ENCODE measurements at regions not wholly inside any gene's neighbourhood (a gene's known extent, or its start where the extent isn't known, plus 50 kb on each side); places are given as distances from the start of the nearest gene placed in this dataset.
"Not testable (repeated sequence)": the region's sequence is repeated elsewhere in the genome, so short reads cannot be mapped to it uniquely, and the experiment has no call there.

DNA sequence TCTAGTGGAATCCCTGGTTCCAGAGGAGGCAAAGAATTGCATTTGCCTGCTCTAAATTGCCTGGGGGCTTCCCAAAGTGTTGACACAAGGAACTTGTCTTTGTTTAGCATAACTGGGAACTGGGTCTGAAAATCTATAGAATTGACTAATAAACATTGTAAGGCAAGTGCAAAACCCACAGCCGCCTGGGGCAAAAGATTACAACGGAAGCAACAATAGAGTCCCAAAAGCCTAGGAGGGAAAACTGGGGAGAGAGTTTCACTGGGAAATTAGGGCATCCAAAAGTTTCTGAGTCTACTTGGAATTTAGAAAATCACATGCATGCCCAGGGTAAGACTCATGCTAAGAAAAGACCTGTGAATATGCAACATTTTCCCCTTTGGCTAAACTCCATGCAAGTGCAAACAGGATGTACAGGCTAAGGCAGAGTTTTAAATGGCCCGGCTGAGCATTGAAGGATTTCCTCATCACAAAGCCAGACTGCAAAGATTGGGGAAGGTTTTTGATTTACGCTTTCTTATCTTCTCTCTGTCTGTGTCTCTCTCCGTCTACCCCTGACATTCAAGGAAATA is 725.3 kb upstream of the NCAM2 start:
- no peaks in the 10 kb centered on the region for H3K27me3 ChIP-seq (ENCODE audit: control insufficient read depth, insufficient read depth, low read length)
- no peak for DNase-seq (ENCODE audit: low read depth)

GRCh38 chr21:20276377-20276776 is 721.8 kb upstream of the NCAM2 start:
- no peaks in the 10 kb centered on the region for H3K27me3 ChIP-seq (ENCODE audit: control insufficient read depth, insufficient read depth, low read length)
- TF ChIP-seq CTCF (IDR thresholded peaks at IDR 0.05; ENCODE audit: insufficient read depth, low read length, poor library complexity, severe bottlenecking): no peak
- DNase-seq (ENCODE audit: low read depth): no peak
- no peak overlapping the region for H3K4me3 ChIP-seq (ENCODE audit: low read depth, low read length)
- no peaks in the 10 kb centered on the region for H3K36me3 ChIP-seq (ENCODE audit: control insufficient read depth, insufficient read depth, low read length)

More for the DNA sequence above, 725.3 kb upstream of the NCAM2 start:
- Histone ChIP-seq H3K36me3 (ENCODE audit: control insufficient read depth, insufficient read depth, low read length) (no peaks in the 10 kb centered on the region), H3K4me3 (ENCODE audit: low read depth, low read length) (no peak overlapping the region)
- TF ChIP-seq CTCF (IDR thresholded peaks at IDR 0.05; ENCODE audit: insufficient read depth, low read length, poor library complexity, severe bottlenecking): no peak

DNA sequence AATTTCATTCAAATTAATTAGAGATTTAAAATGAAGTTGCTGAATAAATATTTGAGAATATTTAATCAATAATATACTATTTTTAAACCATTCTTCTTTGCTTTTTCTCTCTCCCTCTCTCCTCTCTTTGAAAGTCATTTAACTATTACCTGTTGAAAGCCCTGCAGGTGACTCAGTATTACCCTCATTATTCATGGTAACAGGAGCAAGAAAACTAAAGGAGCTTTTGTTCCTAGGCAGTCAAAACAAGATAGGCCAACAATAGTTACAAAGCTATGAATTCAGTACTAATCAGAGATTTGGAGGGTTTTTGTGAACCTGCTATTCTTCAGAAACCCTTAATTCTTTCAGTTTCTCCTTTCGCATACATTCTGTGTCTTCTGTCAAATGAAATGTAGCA is 721.3 kb upstream of the NCAM2 start:
- no peak overlapping the region for H3K4me3 ChIP-seq (ENCODE audit: low read depth, low read length)
- no peaks in the 10 kb centered on the region for H3K27me3 ChIP-seq (ENCODE audit: control insufficient read depth, insufficient read depth, low read length)
- no peaks in the 10 kb centered on the region for H3K36me3 ChIP-seq (ENCODE audit: control insufficient read depth, insufficient read depth, low read length)
- TF ChIP-seq CTCF (IDR thresholded peaks at IDR 0.05; ENCODE audit: insufficient read depth, low read length, poor library complexity, severe bottlenecking): no peak
- DNase-seq (ENCODE audit: low read depth): no peak

DNA sequence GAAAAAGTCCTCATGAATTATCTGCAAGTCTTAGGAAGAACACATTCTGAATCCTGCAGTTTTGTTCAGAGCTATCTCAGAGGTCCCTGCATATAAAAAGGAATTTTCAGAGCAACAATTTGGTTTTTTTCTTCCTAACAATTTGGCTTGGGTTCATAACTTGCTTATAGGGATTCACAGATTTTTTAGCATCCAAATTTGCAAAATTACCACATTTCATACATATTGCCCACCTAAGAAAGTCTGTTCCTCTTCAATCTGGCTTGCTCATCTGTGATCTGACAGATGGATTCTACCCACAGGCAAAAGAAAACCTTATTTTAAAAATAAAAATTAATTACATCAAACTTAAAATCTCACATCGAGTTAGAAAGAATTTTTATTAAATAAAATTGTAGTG is 714.4 kb upstream of the NCAM2 start:
- no peak overlapping the region for H3K4me3 ChIP-seq (ENCODE audit: low read depth, low read length)
- DNase-seq (ENCODE audit: low read depth): no peak
- TF ChIP-seq CTCF (IDR thresholded peaks at IDR 0.05; ENCODE audit: insufficient read depth, low read length, poor library complexity, severe bottlenecking): no peak
- no peaks in the 10 kb centered on the region for H3K36me3 ChIP-seq (ENCODE audit: control insufficient read depth, insufficient read depth, low read length)
- no peaks in the 10 kb centered on the region for H3K27me3 ChIP-seq (ENCODE audit: control insufficient read depth, insufficient read depth, low read length)

DNA sequence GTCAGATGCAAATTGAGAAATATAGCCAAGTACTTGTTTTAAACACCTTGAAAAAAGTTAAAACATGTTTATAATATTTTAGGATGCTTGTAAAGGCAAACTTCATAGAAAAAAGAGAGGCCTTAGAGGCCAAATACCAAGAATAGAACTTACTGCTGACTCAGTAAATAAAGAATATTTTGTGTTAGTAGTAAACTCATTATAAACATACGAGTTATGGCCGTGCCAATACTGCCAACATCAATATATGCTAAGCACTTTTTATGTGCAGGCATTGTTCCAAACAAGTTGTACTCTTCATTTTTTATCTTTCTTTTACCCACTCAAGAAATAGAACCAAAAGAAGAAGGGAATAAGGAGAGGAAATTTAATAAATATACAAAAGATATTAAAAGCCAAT is 705.9 kb upstream of the NCAM2 start:
- Histone ChIP-seq H3K4me3 (ENCODE audit: low read depth, low read length) (no peak overlapping the region), H3K36me3 (ENCODE audit: control insufficient read depth, insufficient read depth, low read length) (no peaks in the 10 kb centered on the region), H3K27me3 (ENCODE audit: control insufficient read depth, insufficient read depth, low read length) (no peaks in the 10 kb centered on the region)
- TF ChIP-seq CTCF (IDR thresholded peaks at IDR 0.05; ENCODE audit: insufficient read depth, low read length, poor library complexity, severe bottlenecking): no peak
- DNase-seq (ENCODE audit: low read depth): no peak

DNA sequence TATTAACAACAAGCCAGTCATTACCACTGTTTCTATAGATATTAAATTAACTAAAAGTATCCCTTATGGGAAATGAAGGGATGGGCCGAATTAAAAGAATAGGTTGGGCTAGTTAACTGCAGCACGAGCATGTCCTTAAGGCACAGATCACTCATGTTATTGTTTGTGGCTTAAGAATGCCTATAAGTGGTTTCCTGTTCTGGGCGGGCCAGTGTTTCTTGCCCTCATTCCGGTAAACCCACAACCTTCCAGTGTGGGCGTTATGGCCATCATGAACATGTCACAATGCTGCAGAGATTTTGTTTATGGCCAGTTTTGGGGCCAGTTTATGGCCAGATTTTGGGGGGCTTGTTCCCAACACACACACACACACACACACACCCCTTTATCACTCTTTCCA is 705.4 kb upstream of the NCAM2 start:
- not testable (repeated sequence) for H3K36me3 ChIP-seq (ENCODE audit: control insufficient read depth, insufficient read depth, low read length); H3K4me3 ChIP-seq (ENCODE audit: low read depth, low read length); H3K27me3 ChIP-seq (ENCODE audit: control insufficient read depth, insufficient read depth, low read length); DNase-seq (ENCODE audit: low read depth)
